GM18907 (cell line): ENCODE measurements at regions not wholly inside any gene's neighbourhood (a gene's known extent, or its start where the extent isn't known, plus 50 kb on each side); places are given as distances from the start of the nearest gene placed in this dataset.
"Not testable (repeated sequence)": the region's sequence is repeated elsewhere in the genome, so short reads cannot be mapped to it uniquely, and the experiment has no call there.

ENCODE experiments used
- ATAC-seq: cut with Tn5 transposase; IDR thresholded peaks from one replicate; pipeline ENCODE4 v1.9.1; 2021; ENCODE audit warnings: mild to moderate bottlenecking, moderate library complexity; ENCODE audit not compliant: unreplicated experiment

- ATAC-seq, result no peak
These were observed 599.4 kb downstream of the RNF144A start for GRCh38 chr2:7516484-7517063.

GRCh38 chr2:7517088-7517487 lies 599.9 kb downstream of the RNF144A start:
- no peak for ATAC-seq

GRCh38 chr2:7517851-7518250 lies 600.6 kb downstream of the RNF144A start:
- no peak for ATAC-seq

GRCh38 chr2:7523481-7524120 lies 606.4 kb downstream of the RNF144A start:
- ATAC-seq, result no peak

- ATAC-seq, result no peak
These were observed 607.0 kb downstream of the RNF144A start for GRCh38 chr2:7524195-7524594.

GRCh38 chr2:7525746-7526145 lies 608.5 kb downstream of the RNF144A start:
- ATAC-seq, result no peak

GRCh38 chr2:7527165-7527722 lies 610.0 kb downstream of the RNF144A start:
- no peak for ATAC-seq

- no peak for ATAC-seq
These were observed 612.8 kb downstream of the RNF144A start for GRCh38 chr2:7530001-7530400.

GRCh38 chr2:7539077-7539476 lies 621.9 kb downstream of the RNF144A start:
- no peak for ATAC-seq

- no peak for ATAC-seq
These were observed 622.5 kb downstream of the RNF144A start for GRCh38 chr2:7539760-7540159.

GRCh38 chr2:7552825-7553570 lies 635.8 kb downstream of the RNF144A start:
- no peak for ATAC-seq

- no peak for ATAC-seq
These were observed 638.0 kb downstream of the RNF144A start for GRCh38 chr2:7555260-7555659.

- ATAC-seq, result no peak
These were observed 640.2 kb downstream of the RNF144A start for GRCh38 chr2:7557376-7557775.

GRCh38 chr2:7559791-7560190 lies 642.6 kb downstream of the RNF144A start:
- ATAC-seq, result no peak

GRCh38 chr2:7566382-7566881 lies 649.2 kb downstream of the RNF144A start:
- ATAC-seq, result no peak

GRCh38 chr2:7567116-7567515 lies 649.9 kb downstream of the RNF144A start:
- ATAC-seq, result not testable (repeated sequence)

- no peak for ATAC-seq
These were observed 650.4 kb downstream of the RNF144A start for GRCh38 chr2:7567646-7568045.

- no peak for ATAC-seq
These were observed 653.0 kb downstream of the RNF144A start for GRCh38 chr2:7570247-7570646.

- ATAC-seq, result no peak
These were observed 654.5 kb downstream of the RNF144A start for GRCh38 chr2:7571701-7572100.

- ATAC-seq, result no peak
These were observed 655.2 kb downstream of the RNF144A start for GRCh38 chr2:7572450-7572849.

GRCh38 chr2:7573166-7573825 lies 656.1 kb downstream of the RNF144A start:
- ATAC-seq, result no peak
